C4-2B (cell line): ENCODE measurements at regions not wholly inside any gene's neighbourhood (a gene's known extent, or its start where the extent isn't known, plus 50 kb on each side); places are given as distances from the start of the nearest gene placed in this dataset.

Experiments used
- H3K27ac ChIP-seq: fragments of 450-650 bp; 2 replicates; pipeline ENCODE4 v1.5.1; 2017
- CTCF ChIP-seq: fragments of 450-650 bp; conservative IDR thresholded peaks from 2 replicates; pipeline ENCODE4 v1.5.1; 2017; ENCODE audit warnings: mild to moderate bottlenecking
- ZFX ChIP-seq: fragments of 450-650 bp; IDR thresholded peaks from 2 replicates; pipeline ENCODE4 v1.6.1; 2017

- no peak overlapping the region for H3K27ac ChIP-seq
- TF ChIP-seq ZFX: no peak
- TF ChIP-seq CTCF: no peak
Measured at GRCh38 chr2:16127276-16127940, 187.1 kb downstream of the MYCN start.

GRCh38 chr2:16126517-16127275 lies 186.3 kb downstream of the MYCN start:
- H3K27ac ChIP-seq: no peak overlapping the region
- TF ChIP-seq ZFX: no peak
- no peak for TF ChIP-seq CTCF

GRCh38 chr2:16125614-16126516 lies 185.5 kb downstream of the MYCN start:
- no peak overlapping the region for H3K27ac ChIP-seq
- no peak for TF ChIP-seq CTCF

GRCh38 chr2:16124881-16125613 lies 184.7 kb downstream of the MYCN start:
- TF ChIP-seq CTCF (no peak), ZFX (no peak)
- H3K27ac ChIP-seq: no peak overlapping the region

- H3K27ac ChIP-seq: no peak overlapping the region
- no peak for TF ChIP-seq CTCF
- TF ChIP-seq ZFX: no peak
Measured at GRCh38 chr2:16123856-16124780, 183.8 kb downstream of the MYCN start.

GRCh38 chr2:16123421-16123820 lies 183.1 kb downstream of the MYCN start:
- no peak overlapping the region for H3K27ac ChIP-seq
- TF ChIP-seq CTCF: no peak
- no peak for TF ChIP-seq ZFX
